HG03108 (cell line): ENCODE measurements at regions not wholly inside any gene's neighbourhood (a gene's known extent, or its start where the extent isn't known, plus 50 kb on each side); places are given as distances from the start of the nearest gene placed in this dataset.

Experiments
- ATAC-seq: cut with Tn5 transposase; IDR thresholded peaks from one replicate; pipeline ENCODE4 v1.9.1; 2021; ENCODE audit warnings: moderate library complexity; ENCODE audit not compliant: unreplicated experiment

DNA sequence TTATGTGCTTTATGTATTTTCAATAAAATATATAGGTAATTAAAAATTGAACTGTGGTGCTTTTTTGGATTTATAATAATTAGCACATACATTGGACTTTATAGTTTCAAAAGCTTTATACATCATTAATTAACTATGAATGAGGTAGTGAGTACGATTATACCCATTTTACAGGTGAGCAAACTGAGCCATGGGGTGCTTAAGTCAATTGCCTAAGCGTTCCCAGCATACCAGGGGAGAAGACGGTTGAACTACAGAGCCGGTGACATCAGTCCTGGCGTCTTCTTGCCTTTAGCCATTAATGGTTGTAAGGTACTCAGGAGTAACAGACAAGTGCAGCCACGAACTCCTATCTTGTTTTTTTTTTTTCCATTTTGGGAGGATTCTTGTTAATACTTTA lies 172.8 kb downstream of the GATA3 start:
- ATAC-seq = no peak

- no peak for ATAC-seq
Measured at GRCh38 chr10:8229153-8229552, 174.7 kb downstream of the GATA3 start.

- no peak for ATAC-seq
Measured at GRCh38 chr10:8230902-8231301, 176.4 kb downstream of the GATA3 start.

DNA sequence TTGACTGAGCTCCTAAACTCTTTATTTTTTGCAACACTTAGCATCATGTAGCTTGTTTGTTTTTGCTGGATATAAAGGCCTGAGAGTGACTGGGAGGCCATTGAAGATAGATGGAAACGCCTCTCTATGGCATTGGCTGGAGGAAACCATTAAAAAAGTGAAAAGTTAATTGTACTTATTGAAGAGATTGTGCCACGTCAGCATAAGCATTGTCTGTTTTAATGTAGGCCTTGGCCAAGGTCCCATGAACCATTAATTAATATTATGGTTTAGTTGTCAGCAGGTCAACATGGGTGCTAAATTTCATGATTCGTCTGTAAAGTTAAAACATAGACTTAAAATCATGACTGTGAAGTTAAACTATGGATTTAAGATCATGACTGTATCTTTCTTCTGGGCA lies 178.6 kb downstream of the GATA3 start:
- no peak for ATAC-seq

DNA sequence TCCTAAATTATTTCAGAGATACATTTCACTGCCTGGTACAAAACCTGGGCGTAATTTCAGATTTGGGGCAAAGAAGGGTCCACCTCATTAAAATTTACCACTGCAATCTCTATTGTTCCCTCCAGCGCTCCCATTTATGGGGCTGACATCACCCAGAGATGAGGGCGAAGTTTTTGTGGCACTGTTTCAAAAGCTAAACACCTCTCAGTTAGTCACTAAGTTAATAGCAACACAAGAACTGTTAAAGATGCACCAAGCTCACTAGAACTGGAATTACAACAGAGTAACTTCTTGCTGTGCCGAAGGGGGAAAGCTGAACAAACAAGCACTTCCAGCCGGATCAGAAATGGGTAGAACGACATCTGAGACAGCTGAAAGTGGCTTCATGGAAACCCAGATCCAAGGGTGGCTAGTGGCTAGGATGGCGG lies 179.4 kb downstream of the GATA3 start:
- ATAC-seq = no peak

DNA sequence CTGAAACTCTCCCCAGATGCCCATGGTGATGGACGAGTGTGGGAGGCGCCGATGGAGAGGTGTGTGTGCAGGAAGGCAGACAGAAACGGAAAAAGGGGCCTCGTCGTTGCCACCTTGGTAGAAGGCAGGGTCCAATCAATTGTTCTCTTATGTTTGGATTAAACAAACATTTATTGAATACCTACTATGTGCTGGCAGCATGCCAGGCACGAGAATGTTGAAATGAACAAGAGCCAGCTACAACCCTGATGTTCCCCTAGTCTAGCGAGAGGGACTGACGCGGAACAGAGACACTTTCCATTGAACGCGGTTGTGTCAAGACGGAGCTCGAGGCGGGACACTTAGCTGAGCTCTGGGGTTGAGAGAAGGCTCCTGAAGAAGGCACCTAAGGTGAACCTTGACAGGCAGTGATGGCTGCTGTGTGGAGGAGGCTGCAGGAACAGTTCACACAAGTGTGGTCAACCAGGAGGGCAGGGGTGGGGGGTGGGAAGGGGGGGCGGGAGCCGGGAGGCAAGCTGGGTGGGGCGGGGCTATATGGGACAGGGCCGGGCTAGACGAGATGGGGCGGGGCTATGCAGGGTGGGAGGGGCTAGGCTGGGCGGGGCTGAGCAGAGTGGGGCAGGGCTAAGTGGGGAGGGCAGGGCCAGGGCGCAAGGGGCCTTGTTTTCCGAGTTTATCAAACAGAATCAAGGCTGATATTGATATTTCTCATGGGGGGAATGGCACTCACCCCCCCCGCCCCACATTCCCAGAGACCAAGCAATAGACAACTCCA lies 181.0 kb downstream of the GATA3 start:
- ATAC-seq = no peak

DNA sequence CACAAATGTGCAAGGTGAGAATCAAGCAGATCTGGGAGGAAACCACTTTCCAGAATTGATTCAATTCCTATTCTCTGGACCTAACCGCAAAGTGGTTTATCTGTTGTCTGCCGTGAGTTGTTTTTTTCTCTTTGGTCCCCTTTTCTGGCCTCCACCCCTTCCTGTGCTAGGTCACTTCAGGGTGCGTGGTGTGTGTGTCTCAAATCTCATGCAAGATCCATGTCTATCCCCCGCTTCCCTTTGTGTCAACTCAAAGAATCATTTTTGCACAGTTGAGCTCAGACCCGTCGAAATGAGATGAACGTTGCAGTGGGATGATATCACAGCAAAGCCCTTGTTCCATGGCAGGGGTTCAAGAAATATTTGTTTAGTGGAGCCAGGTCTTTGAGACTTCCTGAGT lies 184.5 kb downstream of the GATA3 start:
- no peak for ATAC-seq

GRCh38 chr10:8240861-8241260 lies 186.4 kb downstream of the GATA3 start:
- no peak for ATAC-seq

GRCh38 chr10:8242295-8242872 lies 187.9 kb downstream of the GATA3 start:
- ATAC-seq = no peak

DNA sequence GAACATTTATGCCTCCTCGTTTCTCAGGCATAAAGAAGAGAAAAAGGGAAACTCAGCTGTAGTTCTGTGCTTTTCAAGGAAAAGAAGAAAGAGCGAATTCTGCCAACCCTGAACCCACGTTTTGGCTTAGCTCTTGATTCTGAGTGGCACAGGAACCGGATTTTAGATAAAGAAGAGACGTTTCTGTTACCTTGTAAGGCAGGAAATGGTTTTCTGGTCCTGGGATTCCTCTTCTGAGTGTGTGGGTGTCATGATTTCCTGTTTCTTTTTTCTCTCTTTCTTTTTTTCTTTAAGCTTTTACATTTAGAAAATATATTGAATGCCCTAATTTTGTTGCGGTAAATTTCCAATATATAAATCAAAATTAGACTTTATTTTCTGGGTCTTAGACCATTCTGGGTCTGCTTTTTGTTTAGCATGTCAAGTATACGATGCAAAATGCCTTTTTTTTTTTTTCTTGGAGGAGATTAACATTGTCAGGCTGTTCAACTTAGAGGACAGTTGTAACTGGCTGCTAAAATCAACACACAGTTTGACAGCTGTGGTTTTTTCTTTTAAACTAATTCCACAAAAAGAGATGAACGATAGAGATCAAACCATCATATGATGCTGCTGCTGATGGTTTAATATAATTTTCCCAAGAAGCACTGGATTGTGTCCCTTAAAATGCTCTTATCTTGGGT lies 190.8 kb downstream of the GATA3 start:
- no peak for ATAC-seq

- no peak for ATAC-seq
Measured at GRCh38 chr10:8245814-8246142, 191.3 kb downstream of the GATA3 start.

GRCh38 chr10:8246548-8246947 lies 192.1 kb downstream of the GATA3 start:
- ATAC-seq = no peak

DNA sequence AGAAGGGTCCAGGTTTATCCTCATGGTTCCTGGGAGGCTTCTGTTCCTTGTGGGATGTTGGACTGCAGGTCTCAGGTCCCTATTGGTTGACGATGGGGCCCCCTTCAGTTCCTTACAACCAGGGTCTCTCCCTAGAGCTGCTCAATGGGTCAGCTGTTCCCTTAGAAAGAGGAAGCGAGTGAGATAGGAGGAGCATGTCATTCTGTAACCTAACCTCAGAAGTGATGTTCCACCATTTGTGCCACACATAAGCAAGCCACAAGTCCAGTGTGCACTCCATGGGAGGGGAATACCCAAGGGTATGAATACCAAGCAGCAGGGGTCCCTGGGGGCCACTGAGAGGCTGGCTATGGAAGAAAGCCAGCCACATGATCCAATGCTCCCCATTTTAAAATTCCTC lies 192.7 kb downstream of the GATA3 start:
- ATAC-seq = no peak

DNA sequence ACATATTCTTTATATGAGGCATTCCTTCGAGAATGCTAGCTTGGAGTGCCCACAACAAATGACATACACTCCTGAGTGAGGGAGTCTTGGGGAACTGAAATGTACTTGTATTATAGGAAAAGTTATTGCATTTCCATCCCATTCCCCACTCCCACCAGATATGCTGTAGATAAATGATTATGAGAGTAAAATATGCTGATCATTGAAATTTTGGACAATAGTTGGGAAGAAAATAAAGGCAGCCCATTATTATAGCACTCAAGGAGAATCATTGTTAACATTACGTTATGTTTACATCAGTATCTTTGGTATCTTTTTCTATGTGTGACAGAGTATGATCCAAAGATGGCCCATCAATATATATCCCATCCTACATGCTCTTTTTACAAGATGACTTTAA lies 194.4 kb downstream of the GATA3 start:
- no peak for ATAC-seq

DNA sequence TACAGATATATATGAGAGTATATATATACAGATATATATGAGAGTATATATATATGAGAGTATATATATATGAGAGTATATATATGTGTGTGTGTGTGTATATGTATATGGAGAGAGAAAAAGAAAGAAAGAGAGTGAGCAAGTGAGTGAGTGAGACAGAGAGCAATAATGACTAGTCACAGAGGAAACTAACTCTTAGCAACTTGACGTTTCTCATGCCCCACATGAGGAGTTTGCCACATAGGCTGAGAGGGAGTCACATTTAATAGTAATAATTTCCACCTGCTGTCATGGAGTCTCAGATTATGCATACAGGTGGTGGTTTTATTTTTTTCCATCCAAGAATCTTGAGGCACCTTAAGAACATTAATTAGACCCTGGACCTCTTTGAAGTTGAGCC lies 199.9 kb downstream of the GATA3 start:
- ATAC-seq = no peak

- no peak for ATAC-seq
Measured at GRCh38 chr10:8255301-8255700, 200.8 kb downstream of the GATA3 start.

GRCh38 chr10:8260645-8261044 lies 206.2 kb downstream of the GATA3 start:
- ATAC-seq = no peak

DNA sequence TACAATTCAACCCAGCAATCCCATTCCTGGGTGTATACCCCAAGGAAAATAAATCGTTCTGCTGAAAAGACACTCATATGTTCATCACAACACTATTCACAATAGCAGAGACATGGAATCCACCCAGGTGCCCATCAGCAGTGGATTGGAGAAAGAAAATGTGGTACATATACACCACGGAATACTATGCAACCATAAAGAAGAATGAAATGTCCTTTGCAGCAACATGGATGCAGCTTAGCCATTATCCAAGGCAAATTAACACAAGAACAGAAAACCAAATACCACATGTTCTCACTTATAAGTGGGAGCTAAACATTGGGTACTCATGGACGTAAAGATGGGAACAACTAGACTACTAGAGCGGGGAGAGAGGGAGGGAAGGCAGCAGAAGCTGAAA lies 207.8 kb downstream of the GATA3 start:
- no peak for ATAC-seq

GRCh38 chr10:8269976-8270375 lies 215.5 kb downstream of the GATA3 start:
- no peak for ATAC-seq

- ATAC-seq = no peak
Measured at GRCh38 chr10:8272794-8273425, 218.4 kb downstream of the GATA3 start.

- no peak for ATAC-seq
Measured at GRCh38 chr10:8273749-8274148, 219.3 kb downstream of the GATA3 start.

- no peak for ATAC-seq
Measured at GRCh38 chr10:8275911-8276310, 221.4 kb downstream of the GATA3 start.
